ENCODE measurements at regions not wholly inside any gene's neighbourhood (a gene's known extent, or its start where the extent isn't known, plus 50 kb on each side); places are given as distances from the start of the nearest gene placed in this dataset.
A peak's percentile ranks its signal among the peaks of the same experiment; 100 is the strongest.

DNA sequence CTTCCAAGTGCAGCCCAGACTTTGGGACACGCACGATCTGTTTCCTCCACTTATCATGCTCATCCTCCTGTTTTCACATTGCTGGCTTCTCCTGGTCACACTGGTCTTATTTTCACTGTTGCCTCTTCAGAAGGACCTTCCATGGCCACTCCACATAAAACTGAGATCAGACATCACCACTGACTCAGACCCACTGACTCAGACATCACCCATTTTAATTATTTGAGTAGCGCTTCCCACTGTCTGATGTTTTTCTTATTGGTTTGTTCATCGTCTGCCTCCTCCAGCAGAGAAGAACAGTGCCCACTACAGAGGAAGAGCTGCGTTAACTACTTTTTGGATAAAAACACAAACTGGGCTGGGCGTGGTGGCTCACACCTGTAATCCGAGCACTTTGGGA, 270.5 kb upstream of the PWP1 start:
- Histone ChIP-seq H3K27ac (ENCODE audit: low read depth in 1 of 3, low read length in 2 of 3) (no peak overlapping the region), H3K4me1 (ENCODE audit: control insufficient read depth in 3 of 3, insufficient read depth in 2 of 3, low read depth in 1 of 3, low read length in 2 of 3) (no peaks in the 10 kb centered on the region), H3K27me3 (ENCODE audit: control insufficient read depth in 3 of 3, insufficient read depth in 3 of 3, low read length in 3 of 3) (no peaks in the 10 kb centered on the region), H3K36me3 (ENCODE audit: control insufficient read depth in 3 of 3, insufficient read depth in 2 of 3, low read depth in 1 of 3, low read length in 3 of 3) (no peaks in the 10 kb centered on the region), H3K9me3 (ENCODE audit: control insufficient read depth in 2 of 2, insufficient read depth in 1 of 2, low read depth in 1 of 2, low read length in 1 of 2) (peaks cover 0 to 5% of the 10 kb centered on the region in 2 donors), H3K4me3 (ENCODE audit: low read depth in 1 of 3, low read length in 3 of 3) (no peak overlapping the region)
- WGBS, 3 donors, result 91 to 92% (median 91%) methylated on average over 7 of the region's 7 CpGs
- DNase-seq, result no peak
- FAIRE-seq, result no peak

DNA sequence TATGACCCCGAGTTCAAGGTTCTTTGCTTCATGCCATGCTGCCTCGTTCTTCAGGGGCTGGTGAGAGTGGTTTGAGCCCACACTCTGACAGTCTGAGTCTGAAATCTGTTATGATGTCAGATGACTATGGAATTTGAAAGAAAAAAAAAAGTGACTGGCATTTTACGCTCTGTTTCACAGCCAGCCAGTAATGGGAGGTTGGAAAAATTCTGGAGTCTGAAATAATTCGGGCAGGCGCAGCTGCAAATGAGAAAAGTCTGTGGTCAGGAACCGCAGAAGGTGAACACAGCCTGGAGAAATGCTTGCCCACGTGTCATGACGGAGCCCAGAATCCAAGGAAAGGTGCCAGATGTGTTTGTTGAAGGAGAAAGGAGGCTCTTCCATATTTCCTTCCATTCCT, 269.8 kb upstream of the PWP1 start:
- Histone ChIP-seq H3K36me3 (ENCODE audit: control insufficient read depth in 3 of 3, insufficient read depth in 2 of 3, low read depth in 1 of 3, low read length in 3 of 3) (no peaks in the 10 kb centered on the region), H3K4me3 (ENCODE audit: low read depth in 1 of 3, low read length in 3 of 3) (no peak overlapping the region), H3K27ac (ENCODE audit: low read depth in 1 of 3, low read length in 2 of 3) (no peak overlapping the region), H3K27me3 (ENCODE audit: control insufficient read depth in 3 of 3, insufficient read depth in 3 of 3, low read length in 3 of 3) (no peaks in the 10 kb centered on the region), H3K4me1 (ENCODE audit: control insufficient read depth in 3 of 3, insufficient read depth in 2 of 3, low read depth in 1 of 3, low read length in 2 of 3) (no peaks in the 10 kb centered on the region), H3K9me3 (ENCODE audit: control insufficient read depth in 2 of 2, insufficient read depth in 1 of 2, low read depth in 1 of 2, low read length in 1 of 2) (peaks cover 0 to 5% of the 10 kb centered on the region in 2 donors)
- no peak for DNase-seq
- FAIRE-seq, result no peak
- WGBS, 3 donors, result 79 to 87% (median 85%) methylated on average over 8 of the region's 8 CpGs

DNA sequence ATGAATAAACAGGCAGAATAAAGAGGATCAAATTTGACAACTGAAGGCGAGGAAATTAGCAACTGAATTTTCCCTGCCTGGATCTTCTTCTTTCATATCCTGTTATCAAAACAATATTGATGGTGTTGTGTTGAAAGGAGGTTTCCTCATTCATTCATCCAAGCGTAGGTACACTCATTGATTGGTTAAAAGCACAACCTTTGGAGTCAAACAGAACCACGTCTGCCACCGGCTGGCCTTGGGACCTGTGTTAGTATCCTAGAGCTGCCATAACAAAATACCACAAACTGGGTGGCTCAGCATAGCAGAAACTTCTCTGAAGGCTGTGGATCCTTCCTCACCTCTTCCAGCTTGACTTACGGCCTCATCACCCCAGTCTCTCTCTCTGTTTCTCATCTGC, 268.6 kb upstream of the PWP1 start:
- Histone ChIP-seq H3K27me3 (ENCODE audit: control insufficient read depth in 3 of 3, insufficient read depth in 3 of 3, low read length in 3 of 3) (peaks cover 0 to 2% (median 0%) of the 10 kb centered on the region in 3 donors), H3K4me1 (ENCODE audit: control insufficient read depth in 3 of 3, insufficient read depth in 2 of 3, low read depth in 1 of 3, low read length in 2 of 3) (no peaks in the 10 kb centered on the region), H3K9me3 (ENCODE audit: control insufficient read depth in 2 of 2, insufficient read depth in 1 of 2, low read depth in 1 of 2, low read length in 1 of 2) (peaks cover 0 to 5% of the 10 kb centered on the region in 2 donors), H3K27ac (ENCODE audit: low read depth in 1 of 3, low read length in 2 of 3) (no peak overlapping the region), H3K36me3 (ENCODE audit: control insufficient read depth in 3 of 3, insufficient read depth in 2 of 3, low read depth in 1 of 3, low read length in 3 of 3) (no peaks in the 10 kb centered on the region), H3K4me3 (ENCODE audit: low read depth in 1 of 3, low read length in 3 of 3) (no peak overlapping the region)
- WGBS, 3 donors, result 58 to 79% (median 78%) methylated on average over 5 of the region's 5 CpGs
- DNase-seq, result no peak
- FAIRE-seq, result no peak

DNA sequence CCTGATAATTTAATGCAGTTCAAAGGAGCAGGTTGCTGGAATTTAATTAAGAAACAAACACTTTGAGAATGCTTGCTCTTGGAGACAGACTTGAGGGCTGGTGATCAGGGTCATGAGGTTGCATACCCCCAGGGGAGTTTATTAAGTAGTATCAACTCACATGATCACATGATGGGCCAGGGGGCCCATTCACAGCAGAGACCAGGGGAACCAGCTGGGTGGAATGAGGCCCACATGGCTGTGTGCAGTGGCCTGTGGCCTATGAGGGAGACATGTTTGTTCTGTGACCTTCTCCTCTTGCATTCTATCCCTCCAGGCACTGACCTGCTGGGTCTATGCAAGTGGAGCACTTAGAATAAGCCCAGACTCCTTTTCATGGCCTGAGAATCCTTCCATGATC, 266.6 kb upstream of the PWP1 start:
- DNase-seq (no peak), FAIRE-seq (no peak)
- H3K27ac ChIP-seq (ENCODE audit: low read depth in 1 of 3, low read length in 2 of 3), result no peak overlapping the region

DNA sequence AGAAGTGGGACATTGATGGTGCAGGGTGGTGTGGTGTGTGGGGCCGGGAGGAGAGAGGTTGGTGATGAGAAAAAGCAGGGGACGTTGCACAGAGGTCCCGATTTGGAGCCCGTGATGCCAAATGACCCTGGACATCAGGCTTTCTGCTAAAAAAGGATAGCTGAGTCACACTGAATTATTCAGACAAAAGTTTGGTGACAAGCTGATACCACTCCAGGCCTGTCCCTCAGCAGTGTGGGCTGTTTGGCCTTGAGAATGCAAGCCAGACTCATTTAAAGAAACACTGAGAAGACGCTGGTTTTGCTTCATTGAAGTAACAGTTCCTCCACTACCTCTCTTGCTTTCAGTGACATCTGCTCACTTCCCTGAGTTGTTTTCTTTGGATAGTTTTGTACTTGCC, 262.1 kb upstream of the PWP1 start:
- no peaks in the 10 kb centered on the region for H3K4me1 ChIP-seq (ENCODE audit: control insufficient read depth in 3 of 3, insufficient read depth in 2 of 3, low read depth in 1 of 3, low read length in 2 of 3)
- no peaks in the 10 kb centered on the region for H3K36me3 ChIP-seq (ENCODE audit: control insufficient read depth in 3 of 3, insufficient read depth in 2 of 3, low read depth in 1 of 3, low read length in 3 of 3)
- H3K27me3 ChIP-seq (ENCODE audit: control insufficient read depth in 3 of 3, insufficient read depth in 3 of 3, low read length in 3 of 3), result peaks cover 0 to 2% (median 0%) of the 10 kb centered on the region in 3 donors
- peaks cover 0 to 11% of the 10 kb centered on the region in 2 donors for H3K9me3 ChIP-seq (ENCODE audit: control insufficient read depth in 2 of 2, insufficient read depth in 1 of 2, low read depth in 1 of 2, low read length in 1 of 2)
- 80 to 92% (median 82%) methylated on average over 5 of the region's 5 CpGs for WGBS, 3 donors
- no peak for FAIRE-seq
- no peak overlapping the region for H3K4me3 ChIP-seq (ENCODE audit: low read depth in 1 of 3, low read length in 3 of 3)
- DNase-seq, result no peak
- no peak overlapping the region for H3K27ac ChIP-seq (ENCODE audit: low read depth in 1 of 3, low read length in 2 of 3)

More for the DNA sequence above, 266.6 kb upstream of the PWP1 start:
- Histone ChIP-seq H3K27me3 (ENCODE audit: control insufficient read depth in 3 of 3, insufficient read depth in 3 of 3, low read length in 3 of 3) (peaks cover 0 to 2% (median 0%) of the 10 kb centered on the region in 3 donors), H3K4me1 (ENCODE audit: control insufficient read depth in 3 of 3, insufficient read depth in 2 of 3, low read depth in 1 of 3, low read length in 2 of 3) (no peaks in the 10 kb centered on the region), H3K9me3 (ENCODE audit: control insufficient read depth in 2 of 2, insufficient read depth in 1 of 2, low read depth in 1 of 2, low read length in 1 of 2) (peaks cover 0 to 5% of the 10 kb centered on the region in 2 donors), H3K36me3 (ENCODE audit: control insufficient read depth in 3 of 3, insufficient read depth in 2 of 3, low read depth in 1 of 3, low read length in 3 of 3) (no peaks in the 10 kb centered on the region), H3K4me3 (ENCODE audit: low read depth in 1 of 3, low read length in 3 of 3) (no peak overlapping the region)

DNA sequence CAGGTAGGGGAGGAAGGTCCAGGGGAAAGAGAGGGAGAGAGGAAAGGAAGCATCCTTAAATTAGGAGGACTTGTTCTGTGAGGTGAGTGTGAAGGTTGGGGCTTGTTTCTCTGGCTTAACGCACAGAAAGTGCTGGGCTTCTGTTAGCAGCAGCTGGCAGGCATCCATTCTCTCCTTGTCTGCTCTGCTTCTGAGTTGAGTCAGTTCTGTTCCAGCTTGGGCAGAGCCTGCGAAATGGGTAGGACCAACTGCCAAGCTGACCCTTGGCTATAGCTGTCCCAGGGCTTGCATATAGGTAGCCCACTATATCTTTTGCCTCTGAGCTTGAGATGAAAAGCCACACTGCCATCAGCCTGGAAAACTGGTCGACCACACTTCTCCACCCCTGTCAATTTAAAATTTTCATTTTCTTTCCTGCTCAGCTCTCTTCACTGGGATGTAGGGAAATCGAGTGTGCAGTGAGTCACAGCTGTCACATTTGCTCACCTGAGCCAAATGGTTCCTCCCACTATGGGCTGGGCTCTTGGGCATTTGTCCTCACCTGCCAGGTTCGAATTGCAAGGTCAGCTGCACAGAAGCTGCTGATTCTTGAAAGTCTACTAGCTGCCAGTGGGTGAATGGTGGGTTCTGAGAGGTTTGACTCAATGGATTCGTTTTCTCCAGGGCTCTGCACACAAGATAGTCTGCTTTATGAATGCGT, 256.4 kb upstream of the PWP1 start:
- peak; percentile 57 to 92 for DNase-seq
- 34 to 58% (median 47%) methylated on average over 7 of the region's 7 CpGs for WGBS, 3 donors
- H3K27ac ChIP-seq (ENCODE audit: low read depth in 1 of 3, low read length in 2 of 3), result no peak overlapping the region
- H3K4me3 ChIP-seq (ENCODE audit: low read depth in 1 of 3, low read length in 3 of 3), result no peak overlapping the region
- H3K27me3 ChIP-seq (ENCODE audit: control insufficient read depth in 3 of 3, insufficient read depth in 3 of 3, low read length in 3 of 3), result no peaks in the 10 kb centered on the region
- H3K9me3 ChIP-seq (ENCODE audit: control insufficient read depth in 2 of 2, insufficient read depth in 1 of 2, low read depth in 1 of 2, low read length in 1 of 2), result peaks cover 0 to 8% of the 10 kb centered on the region in 2 donors
- FAIRE-seq, result no peak
- no peaks in the 10 kb centered on the region for H3K36me3 ChIP-seq (ENCODE audit: control insufficient read depth in 3 of 3, insufficient read depth in 2 of 3, low read depth in 1 of 3, low read length in 3 of 3)
- peaks cover 0 to 2% (median 0%) of the 10 kb centered on the region in 3 donors for H3K4me1 ChIP-seq (ENCODE audit: control insufficient read depth in 3 of 3, insufficient read depth in 2 of 3, low read depth in 1 of 3, low read length in 2 of 3)

DNA sequence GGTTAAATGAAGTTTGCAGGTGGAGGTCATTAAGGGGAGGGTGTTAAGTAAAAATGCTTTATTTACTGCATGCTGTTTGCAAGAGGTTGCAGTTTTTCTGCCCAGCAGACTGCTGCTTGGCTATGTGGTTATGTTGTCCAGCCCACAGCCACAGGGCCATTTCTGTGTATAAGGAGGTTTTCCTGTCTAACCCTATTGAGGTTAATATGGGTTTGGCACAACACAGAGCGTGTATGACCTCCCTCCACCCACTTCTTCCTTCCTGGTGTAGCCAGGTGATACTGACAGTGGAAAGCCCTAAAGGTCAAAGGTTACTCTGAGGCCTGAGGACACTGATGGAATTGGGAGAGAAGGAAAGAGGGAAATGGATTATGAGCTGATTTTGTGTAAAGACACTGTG, 253.7 kb upstream of the PWP1 start:
- H3K4me1 ChIP-seq (ENCODE audit: control insufficient read depth in 3 of 3, insufficient read depth in 2 of 3, low read depth in 1 of 3, low read length in 2 of 3), result peaks cover 0 to 2% (median 0%) of the 10 kb centered on the region in 3 donors
- 8 to 30% (median 13%) methylated on average over 1 of the region's 1 CpG for WGBS, 3 donors
- H3K36me3 ChIP-seq (ENCODE audit: control insufficient read depth in 3 of 3, insufficient read depth in 2 of 3, low read depth in 1 of 3, low read length in 3 of 3), result no peaks in the 10 kb centered on the region
- no peak overlapping the region for H3K27ac ChIP-seq (ENCODE audit: low read depth in 1 of 3, low read length in 2 of 3)
- H3K27me3 ChIP-seq (ENCODE audit: control insufficient read depth in 3 of 3, insufficient read depth in 3 of 3, low read length in 3 of 3), result peaks cover 0 to 6% (median 0%) of the 10 kb centered on the region in 3 donors
- no peak for FAIRE-seq
- DNase-seq, result no peak
- H3K9me3 ChIP-seq (ENCODE audit: control insufficient read depth in 2 of 2, insufficient read depth in 1 of 2, low read depth in 1 of 2, low read length in 1 of 2), result peaks cover 0 to 3% of the 10 kb centered on the region in 2 donors
- H3K4me3 ChIP-seq (ENCODE audit: low read depth in 1 of 3, low read length in 3 of 3), result no peak overlapping the region

DNA sequence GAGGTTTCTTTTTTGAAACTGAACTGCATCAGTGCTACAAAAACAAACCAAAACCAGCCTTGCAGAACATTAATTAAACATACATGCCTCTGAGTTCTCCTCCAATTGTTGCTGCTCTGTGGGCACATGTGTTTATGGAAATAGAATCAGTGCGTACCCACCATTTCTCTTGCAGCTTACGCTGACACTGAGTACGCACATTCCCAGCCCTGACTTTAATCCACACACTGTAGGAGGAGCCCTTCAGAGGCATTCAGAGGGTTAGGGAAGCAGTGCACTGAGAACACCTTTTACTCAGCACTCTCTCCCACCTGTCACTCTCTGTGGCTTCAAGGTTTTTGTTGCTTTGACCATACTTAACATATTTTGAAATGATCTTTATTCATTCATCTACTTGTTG, 250.5 kb upstream of the PWP1 start:
- FAIRE-seq (no peak), DNase-seq (no peak)
- H3K4me1 ChIP-seq (ENCODE audit: control insufficient read depth in 3 of 3, insufficient read depth in 2 of 3, low read depth in 1 of 3, low read length in 2 of 3), result peaks cover 0 to 2% (median 0%) of the 10 kb centered on the region in 3 donors
- H3K27me3 ChIP-seq (ENCODE audit: control insufficient read depth in 3 of 3, insufficient read depth in 3 of 3, low read length in 3 of 3), result peaks cover 0 to 6% (median 0%) of the 10 kb centered on the region in 3 donors
- WGBS, 3 donors, result 85 to 98% (median 93%) methylated on average over 3 of the region's 3 CpGs
- no peak overlapping the region for H3K27ac ChIP-seq (ENCODE audit: low read depth in 1 of 3, low read length in 2 of 3)
- no peaks in the 10 kb centered on the region for H3K36me3 ChIP-seq (ENCODE audit: control insufficient read depth in 3 of 3, insufficient read depth in 2 of 3, low read depth in 1 of 3, low read length in 3 of 3)
- no peaks in the 10 kb centered on the region for H3K9me3 ChIP-seq (ENCODE audit: control insufficient read depth in 2 of 2, insufficient read depth in 1 of 2, low read depth in 1 of 2, low read length in 1 of 2)
- no peak overlapping the region for H3K4me3 ChIP-seq (ENCODE audit: low read depth in 1 of 3, low read length in 3 of 3)

DNA sequence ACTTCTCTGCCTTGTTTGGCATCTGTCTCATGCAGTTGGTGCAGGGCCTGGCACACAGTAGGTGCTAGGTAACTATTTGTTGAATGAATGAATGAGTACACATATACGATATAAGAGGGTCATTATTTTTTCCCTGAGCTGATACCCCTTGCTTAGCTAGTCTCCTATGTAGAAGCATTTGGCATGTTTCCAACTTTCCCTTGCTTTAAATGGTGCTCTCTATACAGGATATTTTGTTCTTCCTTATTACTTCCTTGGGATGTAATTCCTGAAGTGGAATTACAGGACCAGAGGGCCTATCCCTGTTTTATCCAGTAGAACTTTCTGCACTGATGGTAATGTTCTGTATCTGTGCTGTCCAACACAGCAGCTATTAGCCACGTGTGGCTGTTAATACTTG, 250.1 kb upstream of the PWP1 start:
- peaks cover 0 to 2% (median 0%) of the 10 kb centered on the region in 3 donors for H3K4me1 ChIP-seq (ENCODE audit: control insufficient read depth in 3 of 3, insufficient read depth in 2 of 3, low read depth in 1 of 3, low read length in 2 of 3)
- no peaks in the 10 kb centered on the region for H3K9me3 ChIP-seq (ENCODE audit: control insufficient read depth in 2 of 2, insufficient read depth in 1 of 2, low read depth in 1 of 2, low read length in 1 of 2)
- no peak overlapping the region for H3K27ac ChIP-seq (ENCODE audit: low read depth in 1 of 3, low read length in 2 of 3)
- H3K4me3 ChIP-seq (ENCODE audit: low read depth in 1 of 3, low read length in 3 of 3), result no peak overlapping the region
- WGBS, 3 donors, result 60 to 75% (median 64%) methylated on average over 2 of the region's 2 CpGs
- peaks cover 0 to 6% (median 0%) of the 10 kb centered on the region in 3 donors for H3K27me3 ChIP-seq (ENCODE audit: control insufficient read depth in 3 of 3, insufficient read depth in 3 of 3, low read length in 3 of 3)
- H3K36me3 ChIP-seq (ENCODE audit: control insufficient read depth in 3 of 3, insufficient read depth in 2 of 3, low read depth in 1 of 3, low read length in 3 of 3), result no peaks in the 10 kb centered on the region
- DNase-seq, result no peak
- no peak for FAIRE-seq

All from small intestine (tissue), 7 donors.